ENCODE measurements at regions not wholly inside any gene's neighbourhood (a gene's known extent, or its start where the extent isn't known, plus 50 kb on each side); places are given as distances from the start of the nearest gene placed in this dataset.
A peak's percentile ranks its signal among the peaks of the same experiment; 100 is the strongest.

DNA sequence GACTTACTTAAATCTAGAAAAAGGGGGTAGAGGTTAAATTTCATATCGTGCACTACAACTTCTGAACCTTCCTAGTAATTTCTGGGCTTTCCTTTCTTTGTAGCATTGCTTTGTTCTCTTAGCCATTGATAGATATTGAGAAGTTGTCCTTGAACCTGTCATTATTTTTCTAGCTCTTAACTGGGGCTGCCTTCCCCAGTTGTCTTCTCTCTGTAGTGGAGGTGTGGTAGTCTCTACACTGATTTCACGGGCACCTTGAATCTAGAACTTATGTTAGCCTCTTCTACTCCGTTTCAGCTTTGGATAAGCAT, 504.0 kb downstream of the PCNX1 start:
- DNase-seq (ENCODE audit: extremely low read depth, low read depth), result no peak
- H3K4me3 ChIP-seq (replicated peaks; ENCODE audit: low read depth, low read length), result no peak overlapping the region
- no peak for TF ChIP-seq CTCF (IDR thresholded peaks at IDR 0.05; ENCODE audit: low read depth, low read length, missing control alignments)

DNA sequence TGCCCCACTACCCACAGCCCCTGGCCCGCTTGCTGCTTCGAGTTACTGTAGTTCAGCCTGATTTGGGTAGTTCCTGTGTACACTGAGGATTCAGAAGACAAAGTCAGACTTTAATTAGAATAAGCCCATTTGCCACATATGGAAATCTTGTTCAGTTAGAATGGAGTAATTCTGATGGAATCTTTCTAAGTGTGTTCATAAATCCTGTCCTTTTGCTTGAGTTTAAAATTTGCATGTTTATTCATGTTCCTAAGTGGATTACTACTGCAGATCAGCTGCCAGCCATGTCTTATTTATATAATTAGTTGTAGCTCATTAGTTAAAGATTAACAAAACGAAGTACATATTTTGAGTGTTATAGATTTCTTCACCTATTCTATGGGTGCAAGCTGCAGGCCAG, 504.5 kb downstream of the PCNX1 start:
- DNase-seq (ENCODE audit: extremely low read depth, low read depth), result no peak
- TF ChIP-seq CTCF (IDR thresholded peaks at IDR 0.05; ENCODE audit: low read depth, low read length, missing control alignments), result no peak
- H3K4me3 ChIP-seq (replicated peaks; ENCODE audit: low read depth, low read length), result no peak overlapping the region

GRCh38 chr14:71414631-71415403, 507.6 kb downstream of the PCNX1 start:
- peak; percentile 40 for DNase-seq (ENCODE audit: extremely low read depth, low read depth)
- no peak overlapping the region for H3K4me3 ChIP-seq (replicated peaks; ENCODE audit: low read depth, low read length)
- TF ChIP-seq CTCF (IDR thresholded peaks at IDR 0.05; ENCODE audit: low read depth, low read length, missing control alignments), result no peak

- no peak for DNase-seq (ENCODE audit: extremely low read depth, low read depth)
- H3K4me3 ChIP-seq (replicated peaks; ENCODE audit: low read depth, low read length), result no peak overlapping the region
- no peak for TF ChIP-seq CTCF (IDR thresholded peaks at IDR 0.05; ENCODE audit: low read depth, low read length, missing control alignments)
These were observed 508.1 kb downstream of the PCNX1 start for GRCh38 chr14:71415404-71415690.

- H3K4me3 ChIP-seq (replicated peaks; ENCODE audit: low read depth, low read length), result no peak overlapping the region
- no peak for DNase-seq (ENCODE audit: extremely low read depth, low read depth)
- TF ChIP-seq CTCF (IDR thresholded peaks at IDR 0.05; ENCODE audit: low read depth, low read length, missing control alignments), result no peak
These were observed 509.1 kb downstream of the PCNX1 start for GRCh38 chr14:71416392-71416791.

- DNase-seq (ENCODE audit: extremely low read depth, low read depth), result peak; percentile 47
- no peak overlapping the region for H3K4me3 ChIP-seq (replicated peaks; ENCODE audit: low read depth, low read length)
- TF ChIP-seq CTCF (IDR thresholded peaks at IDR 0.05; ENCODE audit: low read depth, low read length, missing control alignments), result no peak
These were observed 511.4 kb downstream of the PCNX1 start for GRCh38 chr14:71418532-71419245.

Data from HFF-Myc (cell line).